Esophagus muscularis mucosa (tissue), 4 donors: ENCODE measurements at regions not wholly inside any gene's neighbourhood (a gene's known extent, or its start where the extent isn't known, plus 50 kb on each side); places are given as distances from the start of the nearest gene placed in this dataset.

Experiments used
- DNase-seq: peaks from one replicate; pipeline ENCODE4 v3.0.0-alpha.2; 2017; ENCODE audit errors: extremely low spot score
- H3K27ac ChIP-seq, 4 donors: fragments of 200-600 bp; sonication (generic); replicated peaks in 1 of 4; 1 replicate in 3 of 4; 2 replicates in 1 of 4; pipeline ENCODE4 v1.5.1; 2016 to 2019; ENCODE audit warnings: mild to moderate bottlenecking in 1 of 4
- H3K27me3 ChIP-seq, 4 donors: fragments of 200-600 bp; sonication (generic); one replicate each; pipeline versions ENCODE4 v1.5.1 to v1.6.0; 2016 to 2019
- H3K36me3 ChIP-seq, 4 donors: fragments of 200-600 bp; sonication (generic); one replicate each; pipeline ENCODE4 v1.5.1; 2016 to 2019
- H3K4me1 ChIP-seq, 4 donors: fragments of 200-600 bp; sonication (generic); one replicate each; pipeline ENCODE4 v1.5.1; 2016 to 2019
- H3K4me3 ChIP-seq, 4 donors: fragments of 200-600 bp; sonication (generic); 1 replicate in 2 of 4; 2 replicates in 2 of 4; pipeline ENCODE4 v1.5.1; 2016 to 2019; ENCODE audit warnings: mild to moderate bottlenecking in 4 of 4, moderate library complexity in 1 of 4
- H3K9me3 ChIP-seq, 4 donors: fragments of 200-600 bp; sonication (generic); 1 replicate in 3 of 4; 2 replicates in 1 of 4; pipeline ENCODE4 v1.5.1; 2016 to 2019
- CTCF ChIP-seq, 3 experiments: fragments of 200-600 bp in 2 of 3; fragments of 450-650 bp in 1 of 3; sonication (generic) in 2 of 3; IDR thresholded peaks; one replicate each; pipeline ENCODE4 v1.5.1; 2017 to 2019; ENCODE audit warnings: antibody characterized with exemption in 3 of 3, mild to moderate bottlenecking in 2 of 3, moderate library complexity in 1 of 3
- EP300 ChIP-seq: sonication (generic); formaldehyde crosslinking; IDR thresholded peaks from one replicate; pipeline ENCODE4 v1.6.1; 2017; ENCODE audit warnings: antibody characterized with exemption
- POLR2A ChIP-seq: fragments of 450-650 bp; IDR thresholded peaks from one replicate; pipeline ENCODE4 v1.6.1; 2017; ENCODE audit warnings: antibody characterized with exemption, moderate library complexity, mild to moderate bottlenecking, low read depth
- POLR2AphosphoS5 ChIP-seq, 2 donors: sonication (generic); formaldehyde crosslinking; IDR thresholded peaks; one replicate each; pipeline ENCODE4 v1.6.1; 2017; ENCODE audit warnings: antibody characterized with exemption in 2 of 2
- WGBS: methylation state at CpG from one replicate; pipeline ENCODE4 v1.1.5; 2018; 5-methylcytosine and 5-hydroxymethylcytosine counted together
- intact Hi-C: fragments of 100-400 bp; cut with DNase I; formaldehyde crosslinking; loops from one replicate; pipeline ENCODE4 v1.15.1; 2023

GRCh38 chr5:17816944-17817343, 182.7 kb downstream of the TAF11L14 start:
- intact Hi-C loops = no loop called here
- no peak for TF ChIP-seq EP300
- WGBS = 53% methylated on average over 2 of the region's 2 CpGs
- Histone ChIP-seq H3K4me1 (no peaks in the 10 kb centered on the region), H3K27me3 (no peaks in the 10 kb centered on the region), H3K4me3 (no peak overlapping the region), H3K27ac (no peak overlapping the region), H3K9me3 (no peaks in the 10 kb centered on the region), H3K36me3 (no peaks in the 10 kb centered on the region)
- no peak for DNase-seq

- Histone ChIP-seq H3K9me3 (no peaks in the 10 kb centered on the region), H3K4me1 (no peaks in the 10 kb centered on the region), H3K27ac (no peak overlapping the region), H3K4me3 (no peak overlapping the region), H3K27me3 (no peaks in the 10 kb centered on the region), H3K36me3 (no peaks in the 10 kb centered on the region)
- no peak for DNase-seq
- no peak for TF ChIP-seq POLR2AphosphoS5 (IDR thresholded peaks at IDR 0.05)
- intact Hi-C loops = no loop called here
Observed at GRCh38 chr5:17817990-17818389, 183.7 kb downstream of the TAF11L14 start.

- H3K36me3 ChIP-seq = no peaks in the 10 kb centered on the region
- WGBS = 71% methylated on average over 5 of the region's 5 CpGs
- no peak for DNase-seq
Observed at GRCh38 chr5:17819783-17820182, 185.5 kb downstream of the TAF11L14 start.

GRCh38 chr5:17828681-17829080, 194.4 kb downstream of the TAF11L14 start:
- H3K27me3 ChIP-seq = no peaks in the 10 kb centered on the region
- intact Hi-C loops = no loop called here
- DNase-seq = no peak
- no peak overlapping the region for H3K4me3 ChIP-seq
- 75% methylated on average over 2 of the region's 2 CpGs for WGBS
- H3K27ac ChIP-seq = no peak overlapping the region
- TF ChIP-seq EP300 = no peak
- TF ChIP-seq POLR2A = no peak
- no peak for TF ChIP-seq CTCF (IDR thresholded peaks at IDR 0.05)
- no peak for TF ChIP-seq POLR2AphosphoS5 (IDR thresholded peaks at IDR 0.05)
- peaks cover 0 to 6% (median 0%) of the 10 kb centered on the region in 4 donors for H3K9me3 ChIP-seq
- no peaks in the 10 kb centered on the region for H3K36me3 ChIP-seq
- H3K4me1 ChIP-seq = no peaks in the 10 kb centered on the region

More at GRCh38 chr5:17819783-17820182, 185.5 kb downstream of the TAF11L14 start:
- Histone ChIP-seq H3K4me3 (no peak overlapping the region), H3K27me3 (no peaks in the 10 kb centered on the region), H3K9me3 (no peaks in the 10 kb centered on the region), H3K27ac (no peak overlapping the region), H3K4me1 (no peaks in the 10 kb centered on the region)
- intact Hi-C loops = no loop called here
- TF ChIP-seq POLR2A = no peak
- TF ChIP-seq CTCF (IDR thresholded peaks at IDR 0.05) = no peak
- no peak for TF ChIP-seq POLR2AphosphoS5 (IDR thresholded peaks at IDR 0.05)
- no peak for TF ChIP-seq EP300

GRCh38 chr5:17829456-17829855, 195.2 kb downstream of the TAF11L14 start:
- TF ChIP-seq POLR2A (no peak), EP300 (no peak), CTCF (IDR thresholded peaks at IDR 0.05) (no peak), POLR2AphosphoS5 (IDR thresholded peaks at IDR 0.05) (no peak)

GRCh38 chr5:17831279-17831678, 197.0 kb downstream of the TAF11L14 start:
- TF ChIP-seq EP300 = no peak
- no peak for TF ChIP-seq POLR2A
- TF ChIP-seq POLR2AphosphoS5 (IDR thresholded peaks at IDR 0.05) = no peak
- intact Hi-C loops = no loop called here
- Histone ChIP-seq H3K27me3 (no peaks in the 10 kb centered on the region), H3K9me3 (peaks cover 0 to 3% (median 0%) of the 10 kb centered on the region in 4 donors), H3K27ac (no peak overlapping the region), H3K36me3 (no peaks in the 10 kb centered on the region), H3K4me3 (no peak overlapping the region), H3K4me1 (no peaks in the 10 kb centered on the region)
- 70% methylated on average over 1 of the region's 1 CpG for WGBS
- DNase-seq = no peak

More at GRCh38 chr5:17829456-17829855, 195.2 kb downstream of the TAF11L14 start:
- Histone ChIP-seq H3K27me3 (no peaks in the 10 kb centered on the region), H3K4me3 (no peak overlapping the region), H3K27ac (no peak overlapping the region), H3K4me1 (no peaks in the 10 kb centered on the region), H3K36me3 (no peaks in the 10 kb centered on the region), H3K9me3 (peaks cover 0 to 6% (median 0%) of the 10 kb centered on the region in 4 donors)
- DNase-seq = no peak
- 91% methylated on average over 3 of the region's 3 CpGs for whole genome bisulfite sequencing
- intact Hi-C loops = no loop called here
